GM12891 (cell line): ENCODE measurements at regions not wholly inside any gene's neighbourhood (a gene's known extent, or its start where the extent isn't known, plus 50 kb on each side); places are given as distances from the start of the nearest gene placed in this dataset.
"Not testable (repeated sequence)": the region's sequence is repeated elsewhere in the genome, so short reads cannot be mapped to it uniquely, and the experiment has no call there.

Source experiments
- DNase-seq: peaks from one replicate; pipeline ENCODE4 v3.0.0; 2011; ENCODE audit warnings: low spot score; ENCODE audit not compliant: insufficient read length
- FAIRE-seq: peaks from 2 replicates; lab custom pipeline; 2011; peaks lifted over from hg19 to GRCh38; lab: Jason Lieb, UNC
- PAX5 ChIP-seq: IDR thresholded peaks from 2 replicates; pipeline ENCODE4 v1.6.1; 2011; ENCODE audit warnings: low read length, moderate library complexity, mild to moderate bottlenecking; ENCODE audit not compliant: insufficient read depth, severe bottlenecking
- POLR2A ChIP-seq: IDR thresholded peaks from 2 replicates; pipeline ENCODE4 v1.6.1; 2011; ENCODE audit warnings: low read depth, low read length, control low read depth
- POLR2AphosphoS5 ChIP-seq: IDR thresholded peaks from 2 replicates; pipeline ENCODE4 v1.6.1; 2011; ENCODE audit warnings: low read depth, low read length, control low read depth
- POU2F2 ChIP-seq: IDR thresholded peaks from 2 replicates; pipeline ENCODE4 v1.6.1; 2011; ENCODE audit warnings: low read depth, mild to moderate bottlenecking, control low read depth, low read length, moderate library complexity
- SPI1 ChIP-seq: IDR thresholded peaks from 2 replicates; pipeline ENCODE4 v1.6.1; 2011; ENCODE audit warnings: low read depth, low read length, control low read depth
- TAF1 ChIP-seq: IDR thresholded peaks from 2 replicates; pipeline ENCODE4 v1.6.1; 2011; ENCODE audit warnings: low read depth, low read length, control low read depth

- FAIRE-seq: no peak
- no peak for DNase-seq
- TF ChIP-seq POLR2A (no peak), TAF1 (no peak), PAX5 (no peak), POU2F2 (no peak), POLR2AphosphoS5 (no peak), SPI1 (no peak)
These were observed 465.3 kb downstream of the ACTR3B start for GRCh38 chr7:153224890-153225289.

GRCh38 chr7:153245136-153245535 lies 485.6 kb downstream of the ACTR3B start:
- not testable (repeated sequence) for DNase-seq, FAIRE-seq

GRCh38 chr7:153245809-153246208 lies 486.3 kb downstream of the ACTR3B start:
- TF ChIP-seq TAF1 (no peak), POLR2A (no peak), POLR2AphosphoS5 (no peak), POU2F2 (no peak)
- FAIRE-seq: no peak
- DNase-seq: no peak

DNA sequence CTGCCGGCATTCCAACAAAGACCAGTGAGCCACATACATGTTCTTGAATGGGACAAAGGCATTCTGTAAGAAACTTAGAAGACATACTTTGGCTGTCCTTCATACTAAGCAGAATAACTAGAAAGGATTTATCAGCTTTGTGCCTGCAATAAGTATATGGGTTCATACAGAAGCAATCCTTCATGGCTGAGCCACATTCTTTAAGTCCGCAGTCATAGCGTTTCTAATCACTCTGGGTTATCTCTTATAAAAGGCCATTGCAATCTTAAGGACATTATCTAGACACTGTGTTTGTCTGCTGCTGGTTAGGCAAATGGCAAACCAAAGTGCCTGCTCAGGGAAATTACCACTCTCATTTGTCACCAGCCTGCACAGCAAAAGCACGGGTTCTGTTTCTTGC lies 488.4 kb downstream of the ACTR3B start:
- DNase-seq (no peak), FAIRE-seq (no peak)
- no peak for TF ChIP-seq POU2F2
- TF ChIP-seq POLR2AphosphoS5: no peak
- TF ChIP-seq SPI1: no peak
- TF ChIP-seq PAX5: no peak
- TF ChIP-seq TAF1: no peak
- TF ChIP-seq POLR2A: no peak

DNA sequence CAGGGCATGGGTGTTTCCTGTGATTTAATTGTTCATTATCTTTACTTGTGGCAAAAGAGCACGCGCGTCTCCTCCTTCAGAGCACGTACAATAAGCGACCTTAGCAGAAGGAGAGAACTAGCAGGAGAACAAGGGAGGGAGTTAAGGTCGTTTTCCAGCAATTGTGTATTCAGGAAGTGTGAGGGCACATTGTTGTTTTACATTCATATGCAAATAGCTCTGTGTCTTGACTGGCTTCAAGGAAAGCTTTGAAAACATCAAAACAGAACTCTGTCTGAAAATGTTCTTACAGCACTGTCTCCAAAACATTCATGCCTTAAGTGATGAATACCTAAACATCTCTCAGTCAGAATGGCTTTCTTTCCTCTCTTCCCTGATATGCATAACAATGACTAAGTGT lies 499.1 kb downstream of the ACTR3B start:
- TF ChIP-seq PAX5 (no peak), TAF1 (no peak), POLR2AphosphoS5 (no peak), POLR2A (no peak), SPI1 (no peak), POU2F2 (no peak)
- DNase-seq (no peak), FAIRE-seq (no peak)

DNA sequence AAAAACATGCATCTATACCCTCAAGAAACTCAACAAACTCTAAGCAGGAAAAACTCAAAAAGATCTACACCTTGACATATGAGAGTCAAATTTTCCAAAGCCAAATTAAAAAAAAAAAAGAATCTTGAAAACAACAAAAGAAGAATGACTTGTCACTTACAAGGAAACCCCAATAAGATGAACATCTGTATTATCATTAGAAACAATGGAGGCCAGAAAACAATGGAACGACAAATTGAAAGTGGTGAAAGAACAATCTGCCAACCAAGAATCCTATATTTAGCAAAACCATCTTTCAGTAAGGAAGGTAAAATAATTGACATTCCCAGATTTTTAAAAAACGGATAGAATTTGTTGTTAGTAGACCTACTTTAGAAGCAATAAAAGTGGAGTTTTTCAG lies 516.8 kb downstream of the ACTR3B start:
- FAIRE-seq (no peak), DNase-seq (no peak)
- TF ChIP-seq POLR2A (no peak), SPI1 (no peak), PAX5 (no peak), POLR2AphosphoS5 (no peak)

- no peak for DNase-seq
- no peak for FAIRE-seq
- no peak for TF ChIP-seq POU2F2
- no peak for TF ChIP-seq POLR2AphosphoS5
- TF ChIP-seq SPI1: no peak
- no peak for TF ChIP-seq PAX5
- no peak for TF ChIP-seq POLR2A
These were observed 527.2 kb downstream of the ACTR3B start for GRCh38 chr7:153286763-153287162.

- DNase-seq (no peak), FAIRE-seq (no peak)
- TF ChIP-seq POLR2AphosphoS5 (no peak), PAX5 (no peak), POLR2A (no peak), SPI1 (no peak)
These were observed 530.5 kb downstream of the ACTR3B start for GRCh38 chr7:153290066-153290465.

GRCh38 chr7:153297141-153297540 lies 537.6 kb downstream of the ACTR3B start:
- TF ChIP-seq POLR2A: no peak
- TF ChIP-seq POLR2AphosphoS5: no peak
- TF ChIP-seq TAF1: no peak
- no peak for TF ChIP-seq PAX5
- no peak for TF ChIP-seq POU2F2
- no peak for TF ChIP-seq SPI1
- FAIRE-seq (no peak), DNase-seq (no peak)

DNA sequence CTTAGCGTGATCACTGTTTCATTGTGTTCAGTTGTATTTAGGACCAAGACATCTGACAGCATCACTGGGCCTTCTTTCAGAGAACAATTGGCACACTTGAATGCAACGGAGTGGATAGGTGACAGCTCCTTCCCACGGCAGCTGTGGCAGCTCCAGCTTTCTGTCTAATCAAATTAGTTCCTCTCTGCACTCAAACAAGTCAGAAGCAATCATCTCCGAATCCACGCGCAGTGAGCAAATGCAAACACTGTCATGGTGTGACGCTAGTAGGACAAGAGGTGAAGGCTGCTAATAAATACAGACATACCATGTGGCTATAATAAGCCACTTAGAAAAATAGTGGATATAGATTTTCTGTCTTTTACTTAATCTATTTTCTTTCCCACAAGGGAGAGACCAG lies 542.4 kb downstream of the ACTR3B start:
- FAIRE-seq (no peak), DNase-seq (no peak)
- TF ChIP-seq PAX5 (no peak), SPI1 (no peak), POLR2AphosphoS5 (no peak), TAF1 (no peak), POU2F2 (no peak), POLR2A (no peak)
